CD14-positive monocyte (primary cell): ENCODE measurements at regions not wholly inside any gene's neighbourhood (a gene's known extent, or its start where the extent isn't known, plus 50 kb on each side); places are given as distances from the start of the nearest gene placed in this dataset.

Experiments used
- DNase-seq, 3 donors: peaks; one replicate each; pipeline ENCODE4 v3.0.0-alpha.2; 2011 to 2022
- H2AFZ ChIP-seq: 2 replicates; pipeline ENCODE4 v1.6.0; 2012; ENCODE audit warnings: mild to moderate bottlenecking, low read depth, low read length, inconsistent platforms; ENCODE audit not compliant: insufficient read depth, poor library complexity, severe bottlenecking
- H3K27ac ChIP-seq, 2 donors: 1 replicate in 1 of 2; 2 replicates in 1 of 2; pipeline ENCODE4 v1.5.1; 2012 to 2013; ENCODE audit warnings: low read length in 2 of 2, control low read depth in 1 of 2, inconsistent platforms in 1 of 2, low read depth in 1 of 2, mild to moderate bottlenecking in 1 of 2
- H3K27me3 ChIP-seq, 2 donors: one replicate each; pipeline versions ENCODE4 v1.6.0 to v1.6.1; 2011 to 2013; ENCODE audit warnings: low read length in 2 of 2; ENCODE audit not compliant: control insufficient read depth in 2 of 2, insufficient read depth in 2 of 2
- H3K36me3 ChIP-seq, 2 donors: replicated peaks in 1 of 2; 1 replicate in 1 of 2; 2 replicates in 1 of 2; pipeline versions ENCODE4 v1.5.1 to v1.6.1; 2012 to 2013; ENCODE audit warnings: low read length in 2 of 2, control low read depth in 1 of 2, inconsistent platforms in 1 of 2, mild to moderate bottlenecking in 1 of 2; ENCODE audit not compliant: insufficient read depth in 2 of 2, control insufficient read depth in 1 of 2
- H3K4me1 ChIP-seq, 2 donors: 1 replicate in 1 of 2; 2 replicates in 1 of 2; pipeline versions ENCODE4 v1.5.1 to v1.6.1; 2012 to 2013; ENCODE audit warnings: low read length in 2 of 2, control low read depth in 1 of 2, inconsistent platforms in 1 of 2, mild to moderate bottlenecking in 1 of 2, moderate library complexity in 1 of 2; ENCODE audit not compliant: insufficient read depth in 2 of 2, control insufficient read depth in 1 of 2
- H3K4me2 ChIP-seq: replicated peaks from 2 replicates; pipeline ENCODE3; 2012; ENCODE audit warnings: low read length, moderate library complexity, mild to moderate bottlenecking; ENCODE audit not compliant: poor library complexity, severe bottlenecking; ENCODE audit errors: extremely low read depth
- H3K4me3 ChIP-seq, 3 experiments: fragments of 200-600 bp in 1 of 3; sonication (generic) in 1 of 3; replicated peaks in 1 of 3; 1 replicate in 2 of 3; 2 replicates in 1 of 3; pipeline ENCODE4 v1.5.1; 2011 to 2013; ENCODE audit warnings: low read length in 3 of 3, mild to moderate bottlenecking in 3 of 3, control low read depth in 2 of 3, low read depth in 2 of 3, inconsistent platforms in 1 of 3, moderate library complexity in 1 of 3
- H3K79me2 ChIP-seq: 2 replicates; pipeline ENCODE4 v1.6.0; 2012; ENCODE audit warnings: mild to moderate bottlenecking, control low read depth, inconsistent platforms, low read length, moderate library complexity; ENCODE audit not compliant: insufficient read depth
- H3K9ac ChIP-seq: 2 replicates; pipeline ENCODE4 v1.6.0; 2017; ENCODE audit warnings: low read length, mild to moderate bottlenecking; ENCODE audit not compliant: insufficient read depth, poor library complexity, severe bottlenecking
- H3K9me3 ChIP-seq, 2 donors: replicated peaks in 1 of 2; 1 replicate in 1 of 2; 2 replicates in 1 of 2; pipeline versions ENCODE4 v1.5.1 to v1.6.1; 2012 to 2013; ENCODE audit warnings: low read length in 2 of 2, control low read depth in 1 of 2; ENCODE audit not compliant: control insufficient read depth in 1 of 2, insufficient read depth in 1 of 2
- H4K20me1 ChIP-seq: 2 replicates; pipeline ENCODE4 v1.6.0; 2012; ENCODE audit warnings: mild to moderate bottlenecking, low read length, control low read depth, moderate library complexity; ENCODE audit not compliant: insufficient read depth
- H3K27ac Mint-ChIP-seq, 7 donors: one replicate each; pipeline ENCODE4 v1.8.0; 2020; ENCODE audit warnings: mild to moderate bottlenecking in 7 of 7, mixed read lengths in 7 of 7, moderate library complexity in 6 of 7, inconsistent platforms in 2 of 7
- H3K27me3 Mint-ChIP-seq, 3 donors: one replicate each; pipeline ENCODE4 v1.8.0; 2021 to 2022; ENCODE audit warnings: low read depth in 3 of 3, mild to moderate bottlenecking in 3 of 3, mixed read lengths in 3 of 3, moderate library complexity in 3 of 3, inconsistent platforms in 1 of 3
- H3K36me3 Mint-ChIP-seq, 2 donors: one replicate each; pipeline ENCODE4 v1.8.0; 2020; ENCODE audit warnings: mixed read lengths in 2 of 2, inconsistent platforms in 1 of 2, mild to moderate bottlenecking in 1 of 2
- H3K4me1 Mint-ChIP-seq: one replicate; pipeline ENCODE4 v1.8.0; 2020; ENCODE audit warnings: mild to moderate bottlenecking, mixed read lengths
- H3K4me3 Mint-ChIP-seq, 2 donors: one replicate each; pipeline ENCODE4 v1.8.0; 2020; ENCODE audit warnings: mild to moderate bottlenecking in 2 of 2, mixed read lengths in 2 of 2, moderate library complexity in 1 of 2
- H3K9me3 Mint-ChIP-seq, 7 donors: one replicate each; pipeline ENCODE4 v1.8.0; 2020 to 2022; ENCODE audit warnings: mixed read lengths in 7 of 7, mild to moderate bottlenecking in 6 of 7, moderate library complexity in 6 of 7, inconsistent platforms in 2 of 7
- WGBS: methylation state at CpG from one replicate; pipeline ENCODE4 v1.1.5; 2013; ENCODE audit warnings: missing lambda C conversion rate; ENCODE audit not compliant: insufficient coverage; 5-methylcytosine and 5-hydroxymethylcytosine counted together
- intact Hi-C, 2 donors: fragments of 100-400 bp; cut with micrococcal nuclease; formaldehyde crosslinking; loops; one replicate each; pipeline versions ENCODE4 v1.15.0 to v1.15.1; 2023
- TF ChIP-seq, protein P1 (sequence below): fragments of 200-600 bp; IDR thresholded peaks from one replicate; pipeline ENCODE4 v1.8.0; 2022; ENCODE audit warnings: antibody characterized with exemption, mild to moderate bottlenecking

DNA sequence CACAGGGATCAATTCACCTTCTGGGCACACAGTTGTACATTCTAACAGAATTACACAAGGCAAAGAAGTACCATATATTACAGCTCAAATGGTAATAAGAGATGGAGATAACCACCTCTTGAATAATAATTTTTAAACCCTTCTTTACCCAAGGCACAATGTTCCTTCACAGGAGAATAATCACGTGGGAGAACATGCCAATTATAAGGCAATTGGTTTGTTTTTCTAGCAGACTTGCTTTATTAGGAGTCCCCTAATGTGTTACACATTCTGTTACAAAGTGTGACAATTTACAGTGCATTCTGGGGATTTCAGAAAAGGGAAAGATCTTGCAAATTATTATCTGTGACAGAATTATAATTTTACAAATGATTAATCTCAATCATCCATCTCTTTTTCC is 380.3 kb downstream of the RND3 start:
- peaks cover 0 to 2% (median 0%) of the 10 kb centered on the region in 3 donors for H3K27me3 Mint-ChIP-seq
- no peak overlapping the region for H2AFZ ChIP-seq

DNA sequence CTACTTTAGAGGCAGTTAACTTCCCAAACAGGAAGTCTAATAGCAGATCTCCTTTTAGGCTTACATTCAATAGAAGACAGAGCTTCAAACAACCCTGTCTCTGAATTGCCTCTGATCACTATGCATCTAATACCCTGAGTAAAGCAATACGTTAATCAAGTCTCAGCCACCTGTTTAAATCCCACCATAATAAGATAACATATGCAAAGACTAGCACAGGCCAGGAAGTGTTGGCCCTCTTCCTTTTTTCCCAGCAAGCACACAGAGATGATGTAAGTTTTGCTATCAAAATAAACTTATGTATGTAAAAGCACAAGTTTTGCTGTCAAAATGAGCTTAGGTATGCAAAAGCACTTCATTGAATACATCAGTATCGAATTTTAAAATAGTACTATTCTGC is 385.5 kb downstream of the RND3 start:
- Histone ChIP-seq H3K36me3 (no peaks in the 10 kb centered on the region), H3K4me2 (no peak overlapping the region), H4K20me1 (no peaks in the 10 kb centered on the region), H3K4me3 (no peak overlapping the region), H2AFZ (no peak overlapping the region), H3K9ac (no peak overlapping the region), H3K9me3 (peaks cover 5 to 7% of the 10 kb centered on the region in 2 donors), H3K27ac (no peak overlapping the region), H3K79me2 (no peaks in the 10 kb centered on the region), H3K4me1 (no peaks in the 10 kb centered on the region), H3K27me3 (no peaks in the 10 kb centered on the region)
- H3K36me3 Mint-ChIP-seq: no peaks in the 10 kb centered on the region
- no peak overlapping the region for H3K4me3 Mint-ChIP-seq
- DNase-seq: no peak
- intact Hi-C loops: no loop called here
- H3K27ac Mint-ChIP-seq: no peak overlapping the region
- WGBS: no CpG with 5 or more reads among the region's 2 CpGs
- no peaks in the 10 kb centered on the region for H3K4me1 Mint-ChIP-seq
- peaks cover 0 to 2% (median 0%) of the 10 kb centered on the region in 3 donors for H3K27me3 Mint-ChIP-seq
- peaks cover 2 to 12% (median 5%) of the 10 kb centered on the region in 7 donors for H3K9me3 Mint-ChIP-seq
- TF ChIP-seq, protein P1, sequence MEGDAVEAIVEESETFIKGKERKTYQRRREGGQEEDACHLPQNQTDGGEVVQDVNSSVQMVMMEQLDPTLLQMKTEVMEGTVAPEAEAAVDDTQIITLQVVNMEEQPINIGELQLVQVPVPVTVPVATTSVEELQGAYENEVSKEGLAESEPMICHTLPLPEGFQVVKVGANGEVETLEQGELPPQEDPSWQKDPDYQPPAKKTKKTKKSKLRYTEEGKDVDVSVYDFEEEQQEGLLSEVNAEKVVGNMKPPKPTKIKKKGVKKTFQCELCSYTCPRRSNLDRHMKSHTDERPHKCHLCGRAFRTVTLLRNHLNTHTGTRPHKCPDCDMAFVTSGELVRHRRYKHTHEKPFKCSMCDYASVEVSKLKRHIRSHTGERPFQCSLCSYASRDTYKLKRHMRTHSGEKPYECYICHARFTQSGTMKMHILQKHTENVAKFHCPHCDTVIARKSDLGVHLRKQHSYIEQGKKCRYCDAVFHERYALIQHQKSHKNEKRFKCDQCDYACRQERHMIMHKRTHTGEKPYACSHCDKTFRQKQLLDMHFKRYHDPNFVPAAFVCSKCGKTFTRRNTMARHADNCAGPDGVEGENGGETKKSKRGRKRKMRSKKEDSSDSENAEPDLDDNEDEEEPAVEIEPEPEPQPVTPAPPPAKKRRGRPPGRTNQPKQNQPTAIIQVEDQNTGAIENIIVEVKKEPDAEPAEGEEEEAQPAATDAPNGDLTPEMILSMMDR: no peak

More for the DNA sequence above, 380.3 kb downstream of the RND3 start:
- Histone ChIP-seq H3K9ac (no peak overlapping the region), H3K27me3 (no peaks in the 10 kb centered on the region), H3K4me3 (no peak overlapping the region), H4K20me1 (no peaks in the 10 kb centered on the region), H3K4me1 (no peaks in the 10 kb centered on the region), H3K36me3 (no peaks in the 10 kb centered on the region), H3K4me2 (no peak overlapping the region), H3K9me3 (peaks cover 7 to 8% of the 10 kb centered on the region in 2 donors), H3K79me2 (no peaks in the 10 kb centered on the region), H3K27ac (no peak overlapping the region)
- peaks cover 4 to 16% (median 8%) of the 10 kb centered on the region in 7 donors for H3K9me3 Mint-ChIP-seq
- no peak for DNase-seq
- H3K36me3 Mint-ChIP-seq: no peaks in the 10 kb centered on the region
- WGBS: no CpG with 5 or more reads among the region's 1 CpG
- H3K27ac Mint-ChIP-seq: no peak overlapping the region
- intact Hi-C loops: no loop called here
- H3K4me1 Mint-ChIP-seq: no peaks in the 10 kb centered on the region
- TF ChIP-seq, protein P1: no peak
- H3K4me3 Mint-ChIP-seq: no peak overlapping the region
